GM13977 (cell line): ENCODE measurements at regions not wholly inside any gene's neighbourhood (a gene's known extent, or its start where the extent isn't known, plus 50 kb on each side); places are given as distances from the start of the nearest gene placed in this dataset.

Experiments used
- DNase-seq: peaks from one replicate; pipeline ENCODE4 v3.0.0; 2012; ENCODE audit warnings: low spot score
- in situ Hi-C: fragments of 300-500 bp; cut with MboI; formaldehyde crosslinking; loops from one replicate; pipeline ENCODE4 v1.12.0; 2022; ENCODE audit warnings: low sequenced_read_pairs, low pct_unique_long_range_greater_than_20kb, mixed read lengths, inconsistent platforms; ENCODE audit not compliant: unreplicated experiment
- TF ChIP-seq, protein P1 (sequence below): IDR thresholded peaks from 2 replicates; pipeline ENCODE4 v1.5.1; 2012; ENCODE audit warnings: mild to moderate bottlenecking, control low read depth; ENCODE audit not compliant: insufficient read depth; ENCODE audit errors: extremely low read depth, missing control alignments

DNA sequence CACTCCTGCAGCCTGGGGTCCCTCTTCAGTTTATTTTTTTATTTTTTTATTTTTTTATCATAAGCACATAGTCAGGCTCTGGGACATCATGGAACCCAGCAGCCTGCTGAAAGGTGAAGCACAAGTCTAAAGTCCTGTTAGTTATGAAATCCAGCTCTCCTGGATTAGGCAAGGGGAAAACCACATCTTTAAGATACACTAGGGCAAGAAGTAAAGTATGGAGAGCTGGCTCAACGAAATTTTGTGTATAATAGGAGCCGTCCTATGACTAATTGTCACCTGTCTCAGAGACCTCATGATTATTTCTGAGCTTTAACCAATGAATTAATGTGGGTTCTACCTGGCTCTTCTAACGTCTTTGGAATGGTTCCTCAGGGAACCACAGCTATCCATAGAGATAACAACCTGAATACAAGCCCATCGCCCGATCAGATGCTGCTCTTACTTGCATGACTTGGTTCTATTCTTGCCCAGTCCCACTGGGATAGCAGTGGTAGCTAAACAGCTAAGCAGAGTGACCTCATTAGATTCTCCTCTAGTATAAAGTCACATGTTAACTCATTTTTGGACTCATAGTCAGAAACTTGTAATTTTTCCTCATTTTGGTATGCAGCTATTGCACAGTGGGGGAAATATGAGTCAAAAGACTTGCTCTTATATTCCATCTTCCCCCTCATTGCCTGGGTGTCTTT is 122.7 kb downstream of the LMO4 start:
- TF ChIP-seq, protein P1, sequence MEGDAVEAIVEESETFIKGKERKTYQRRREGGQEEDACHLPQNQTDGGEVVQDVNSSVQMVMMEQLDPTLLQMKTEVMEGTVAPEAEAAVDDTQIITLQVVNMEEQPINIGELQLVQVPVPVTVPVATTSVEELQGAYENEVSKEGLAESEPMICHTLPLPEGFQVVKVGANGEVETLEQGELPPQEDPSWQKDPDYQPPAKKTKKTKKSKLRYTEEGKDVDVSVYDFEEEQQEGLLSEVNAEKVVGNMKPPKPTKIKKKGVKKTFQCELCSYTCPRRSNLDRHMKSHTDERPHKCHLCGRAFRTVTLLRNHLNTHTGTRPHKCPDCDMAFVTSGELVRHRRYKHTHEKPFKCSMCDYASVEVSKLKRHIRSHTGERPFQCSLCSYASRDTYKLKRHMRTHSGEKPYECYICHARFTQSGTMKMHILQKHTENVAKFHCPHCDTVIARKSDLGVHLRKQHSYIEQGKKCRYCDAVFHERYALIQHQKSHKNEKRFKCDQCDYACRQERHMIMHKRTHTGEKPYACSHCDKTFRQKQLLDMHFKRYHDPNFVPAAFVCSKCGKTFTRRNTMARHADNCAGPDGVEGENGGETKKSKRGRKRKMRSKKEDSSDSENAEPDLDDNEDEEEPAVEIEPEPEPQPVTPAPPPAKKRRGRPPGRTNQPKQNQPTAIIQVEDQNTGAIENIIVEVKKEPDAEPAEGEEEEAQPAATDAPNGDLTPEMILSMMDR, result no peak
- in situ Hi-C loops, result no loop called here
- no peak for DNase-seq

DNA sequence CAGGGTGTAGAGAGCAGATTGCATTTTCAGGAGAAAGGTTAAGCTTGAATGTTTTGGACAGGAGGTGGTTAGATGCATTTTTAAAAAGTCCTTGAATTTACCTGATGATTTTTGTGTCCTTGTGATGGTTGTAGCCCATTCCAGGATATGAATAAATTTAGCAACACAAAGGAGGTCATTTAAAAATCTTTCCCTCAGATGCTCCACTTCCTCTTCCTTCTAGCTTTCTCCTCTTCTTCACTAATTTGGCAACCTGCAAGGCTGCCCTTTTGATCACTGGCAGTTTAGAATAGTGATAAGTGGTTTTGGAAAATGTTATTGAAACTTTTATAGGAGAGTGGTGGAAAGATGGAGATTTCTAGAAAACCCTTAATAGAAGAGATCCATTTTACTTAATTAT is 124.0 kb downstream of the LMO4 start:
- in situ Hi-C loops, result no loop called here
- no peak for DNase-seq
- TF ChIP-seq, protein P1, result no peak

DNA sequence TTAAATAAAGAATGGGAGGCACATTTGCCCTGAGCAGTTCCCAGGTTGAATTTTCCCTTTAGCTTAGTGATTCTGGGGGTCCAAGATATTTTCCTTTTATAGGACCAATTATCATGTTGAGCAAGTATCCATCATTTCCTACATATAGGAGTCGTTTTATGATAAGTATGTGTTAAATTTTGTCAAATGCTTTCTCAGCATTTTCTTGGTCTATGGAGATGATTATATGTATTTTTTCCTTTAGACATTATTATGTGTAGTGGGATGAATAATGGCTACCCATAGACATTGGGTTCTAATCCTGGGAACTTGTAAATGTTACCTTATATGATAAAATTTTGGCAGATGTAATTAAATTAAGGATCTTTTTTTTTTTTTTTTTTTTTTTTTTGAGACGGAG is 128.7 kb downstream of the LMO4 start:
- in situ Hi-C loops, result no loop called here
- TF ChIP-seq, protein P1, result no peak
- DNase-seq, result no peak

DNA sequence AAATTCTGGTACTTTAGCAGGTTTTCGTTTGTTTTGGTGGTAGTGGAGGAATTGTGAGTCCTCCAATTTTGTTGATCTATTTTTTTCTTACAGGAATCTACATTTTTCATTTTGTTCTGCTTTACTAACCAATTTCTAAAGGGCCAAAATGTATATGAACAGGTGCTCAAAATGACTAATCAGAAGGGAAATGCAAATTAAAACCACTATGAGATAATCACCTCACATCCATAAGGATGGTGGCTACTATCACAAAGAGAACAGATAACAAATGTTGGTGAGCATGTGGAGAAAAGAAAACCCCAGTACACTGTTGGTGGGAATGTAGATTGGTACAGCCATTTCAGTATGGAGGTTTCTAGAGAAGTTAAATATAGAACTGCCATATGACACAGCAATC is 134.2 kb downstream of the LMO4 start:
- in situ Hi-C loops, result no loop called here
- DNase-seq, result peak; percentile 22
- TF ChIP-seq, protein P1, result no peak

DNA sequence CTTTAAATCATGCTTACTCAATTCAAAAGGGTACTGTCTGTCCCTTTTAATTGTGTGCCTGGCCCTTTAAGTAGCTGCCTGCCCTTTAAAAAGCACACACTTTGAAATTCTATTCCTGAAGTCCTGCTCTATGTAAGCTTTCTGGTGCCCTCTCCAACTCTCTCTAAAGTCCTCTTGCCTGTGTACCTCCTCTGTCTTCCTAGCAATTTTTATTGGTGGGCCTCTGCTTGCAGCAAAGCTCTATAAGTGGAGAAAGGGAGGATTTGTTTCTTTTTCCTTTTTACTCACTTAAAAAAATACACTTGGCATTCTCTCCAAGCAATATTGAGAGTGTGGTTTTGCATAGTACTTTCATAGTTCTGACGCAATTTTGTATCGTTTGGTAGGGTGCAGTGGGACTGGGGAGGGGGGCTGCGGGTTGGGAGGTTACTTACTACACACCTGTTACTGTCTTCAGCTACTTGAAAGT is 135.4 kb downstream of the LMO4 start:
- DNase-seq, result peak; percentile 22
- in situ Hi-C loops, result no loop called here

DNA sequence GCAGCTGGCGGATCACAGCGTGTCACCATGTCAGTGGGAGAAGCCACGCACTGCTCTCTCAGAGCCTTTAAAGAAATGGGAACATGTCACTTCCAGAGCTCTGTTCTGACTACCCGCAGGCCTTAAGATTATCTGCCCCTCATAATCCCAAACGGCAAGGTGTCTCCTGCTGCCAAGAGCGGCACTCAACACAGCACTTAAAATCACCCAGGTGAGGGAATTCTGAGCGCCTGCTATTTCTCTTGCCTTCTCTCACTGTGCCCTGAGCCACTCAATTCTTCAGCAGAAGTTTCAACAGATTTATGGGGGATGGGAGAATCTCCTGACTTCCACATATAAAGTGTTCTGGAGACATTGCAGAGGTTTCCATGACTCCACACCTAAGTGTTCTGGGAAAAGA is 137.9 kb downstream of the LMO4 start:
- DNase-seq, result no peak
- TF ChIP-seq, protein P1, result no peak
- in situ Hi-C loops, result no loop called here

More for the DNA sequence above, 135.4 kb downstream of the LMO4 start:
- TF ChIP-seq, protein P1, result no peak

DNA sequence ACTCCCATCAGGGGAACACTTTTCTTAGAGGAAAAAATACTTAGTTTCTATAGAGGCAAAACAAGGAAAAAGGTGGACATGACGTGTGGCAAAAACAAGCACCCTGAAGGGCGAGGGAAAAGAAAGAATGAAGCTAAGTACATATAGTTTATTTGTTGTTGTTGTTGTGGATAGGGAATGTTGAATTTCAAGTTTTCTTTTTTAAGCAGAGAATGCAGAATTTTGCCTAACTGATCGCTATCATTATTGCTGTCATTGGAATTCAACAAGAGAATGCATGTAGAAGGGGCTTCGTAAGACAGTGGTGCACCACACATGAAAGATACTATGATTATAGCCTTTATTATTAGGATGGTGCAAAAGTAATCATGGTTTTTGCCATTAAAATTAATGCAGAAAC is 144.0 kb downstream of the LMO4 start:
- no peak for DNase-seq
- in situ Hi-C loops, result no loop called here
- TF ChIP-seq, protein P1, result no peak
